ENCODE measurements at regions not wholly inside any gene's neighbourhood (a gene's known extent, or its start where the extent isn't known, plus 50 kb on each side); places are given as distances from the start of the nearest gene placed in this dataset.

DNA sequence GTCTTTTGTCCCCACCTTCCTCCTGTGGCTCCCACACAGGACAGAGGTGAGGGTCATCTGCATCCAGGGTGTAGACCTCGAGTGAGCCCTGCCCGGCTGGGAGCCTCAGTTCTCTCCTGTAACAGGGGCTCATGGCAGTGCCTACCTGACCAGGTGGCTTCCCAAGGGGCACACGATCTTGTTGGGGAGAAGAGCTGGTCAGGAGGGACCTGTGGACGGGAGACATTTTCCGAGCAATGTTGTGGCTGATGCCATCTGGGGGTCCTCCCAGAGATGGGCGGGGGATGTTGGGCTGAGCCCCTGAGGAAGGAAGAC is 51.9 kb downstream of the CEBPB start:
- DNase-seq, result no peak

DNA sequence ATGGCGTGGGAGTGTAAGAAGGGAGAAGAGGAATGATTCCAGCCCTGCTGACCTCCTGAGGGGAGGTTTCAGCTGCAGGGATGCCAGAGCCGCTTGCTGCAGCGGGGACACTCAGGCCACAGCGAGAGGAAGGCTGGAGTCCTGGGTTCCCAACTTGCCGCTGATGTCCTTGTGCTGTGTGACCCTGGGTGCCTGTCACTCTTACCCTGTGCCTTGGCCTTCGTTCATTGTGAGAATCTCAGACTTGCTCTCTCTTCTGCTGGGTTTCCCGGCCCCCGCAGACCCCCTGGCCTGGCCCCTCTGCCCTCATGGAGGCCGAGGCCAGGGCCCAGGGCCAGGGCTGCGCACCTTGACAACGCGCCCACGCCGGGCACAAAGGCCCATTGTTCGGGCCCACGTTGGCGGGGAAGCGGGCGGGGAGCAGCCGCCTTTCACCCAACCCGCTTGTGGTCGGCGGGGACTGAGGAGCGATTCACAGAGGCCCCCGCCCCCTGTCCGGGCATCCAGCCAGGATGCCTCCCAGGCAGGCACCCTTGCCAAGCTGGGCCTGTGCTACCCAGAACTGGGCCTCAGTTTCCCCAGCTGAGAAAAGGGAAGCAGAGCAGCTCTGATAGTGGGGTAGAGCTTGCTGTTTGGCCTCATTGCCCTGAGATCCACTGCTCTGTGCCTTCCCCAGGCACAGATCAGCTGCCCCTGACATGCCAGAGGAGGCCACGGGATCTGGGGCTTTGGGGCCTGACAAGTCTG is 52.4 kb downstream of the CEBPB start:
- DNase-seq, result no peak

DNA sequence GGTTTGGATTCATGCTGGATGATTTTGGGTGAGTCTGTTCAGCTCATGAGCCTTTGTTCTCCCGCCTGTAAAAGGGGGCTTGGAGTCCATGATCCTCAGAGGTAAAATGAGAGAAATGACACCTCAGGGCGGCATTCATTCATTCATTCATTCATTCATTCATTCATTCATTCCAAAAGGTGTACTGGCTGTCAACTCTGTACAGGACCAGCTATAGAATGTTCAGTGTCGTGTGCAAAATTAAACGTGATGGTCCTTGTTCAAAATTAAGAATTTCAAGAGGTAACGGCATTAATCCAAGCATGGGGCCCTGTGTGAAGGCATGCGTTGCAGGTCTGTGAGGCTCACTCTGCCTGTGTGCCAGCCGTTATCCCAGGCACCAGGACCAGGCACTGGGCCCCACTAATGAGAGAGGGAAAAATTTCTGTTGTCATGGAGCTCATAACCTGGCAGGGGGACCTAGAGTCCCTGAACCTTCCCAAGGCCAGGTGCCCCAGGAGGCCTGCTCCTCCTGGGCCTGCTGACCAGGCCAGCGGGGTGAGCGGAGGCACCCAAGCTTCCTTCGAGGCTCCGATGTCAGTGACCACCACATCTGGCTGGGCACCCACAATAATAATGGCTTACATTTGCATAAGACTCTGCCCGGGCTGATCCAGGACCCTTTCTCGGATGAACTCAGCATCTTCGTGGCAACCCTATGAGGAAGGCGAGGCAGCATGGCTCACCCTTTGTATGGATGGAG is 53.2 kb downstream of the CEBPB start:
- DNase-seq, result no peak

DNA sequence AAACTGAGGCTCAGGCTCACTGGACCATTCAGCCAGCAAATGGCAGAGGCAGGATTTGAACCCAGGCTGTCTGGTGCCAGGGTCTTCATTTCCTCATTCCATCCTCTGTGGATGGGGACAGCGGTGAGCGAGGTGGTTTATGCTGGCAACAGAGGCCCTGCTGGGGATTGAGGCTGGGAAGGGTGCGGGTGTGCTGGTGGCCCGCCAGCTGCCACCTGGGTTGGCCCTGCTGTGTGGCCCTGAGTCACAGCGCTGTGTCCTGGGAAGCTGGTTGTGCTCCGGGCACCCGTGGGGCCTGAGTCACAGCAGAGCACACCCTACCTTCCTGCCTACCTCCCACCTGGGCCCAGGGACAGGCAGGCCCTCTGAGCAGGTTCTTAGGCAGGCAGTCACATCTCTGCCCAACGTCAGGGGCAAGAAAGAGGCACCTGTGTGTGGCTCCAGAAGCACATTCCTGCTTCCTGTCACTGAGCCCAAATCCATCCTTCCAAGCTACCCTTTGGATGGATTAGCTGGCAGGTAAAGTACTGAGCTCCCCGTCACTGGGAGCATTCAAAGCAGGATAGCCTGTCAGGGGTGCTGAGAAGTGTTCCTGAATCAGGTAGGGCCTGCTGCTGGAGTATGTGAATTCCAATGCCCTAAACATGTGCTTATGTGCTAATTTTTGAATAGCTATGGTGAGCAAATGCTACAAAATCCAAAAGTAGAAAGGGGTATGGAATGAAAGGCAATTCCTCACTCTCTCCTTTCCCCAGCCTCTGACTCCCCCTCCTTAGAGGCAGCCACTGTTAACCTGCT is 53.9 kb downstream of the CEBPB start:
- DNase-seq, result no peak

DNA sequence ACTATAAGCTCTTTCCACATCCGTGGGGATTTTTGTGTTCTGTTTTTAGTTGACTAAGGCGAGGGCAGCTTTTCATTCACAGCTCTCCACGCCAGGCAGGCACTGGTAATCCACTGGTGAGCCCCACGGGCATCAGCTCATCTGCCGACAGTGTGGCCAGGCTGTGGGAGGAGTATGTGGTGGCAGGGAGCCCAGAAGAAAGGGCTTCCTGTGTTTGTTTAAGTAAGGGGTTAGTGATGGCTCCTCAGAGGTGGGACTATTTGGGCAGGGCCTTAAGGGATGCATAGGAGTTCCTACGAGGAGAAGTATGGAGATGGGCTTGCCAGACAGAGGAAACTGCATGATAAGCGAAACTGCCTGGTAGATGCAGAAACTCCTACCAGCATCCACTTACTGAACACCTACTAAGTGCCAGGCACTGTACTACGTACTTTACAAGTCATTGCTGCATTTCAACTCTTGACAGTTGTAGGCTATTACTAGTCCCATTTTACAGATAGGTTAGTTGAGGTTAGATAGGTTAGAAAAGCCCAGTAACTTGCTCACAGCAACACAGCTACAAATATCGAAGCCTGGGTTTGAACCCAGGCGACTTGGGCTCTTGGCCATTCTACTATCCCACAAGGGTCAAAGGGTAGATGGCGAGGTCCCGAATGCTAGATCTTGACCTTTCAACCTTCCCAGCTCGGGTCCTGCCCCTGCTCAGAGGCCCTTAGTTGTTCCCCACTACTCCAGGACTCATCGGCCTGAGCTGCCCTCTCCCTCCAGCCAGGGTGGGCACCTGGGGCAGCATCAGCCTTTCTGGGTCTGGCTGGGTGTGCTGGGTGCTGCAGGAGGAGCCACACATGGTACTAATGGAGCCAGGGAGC is 55.1 kb downstream of the CEBPB start:
- no peak for DNase-seq

DNA sequence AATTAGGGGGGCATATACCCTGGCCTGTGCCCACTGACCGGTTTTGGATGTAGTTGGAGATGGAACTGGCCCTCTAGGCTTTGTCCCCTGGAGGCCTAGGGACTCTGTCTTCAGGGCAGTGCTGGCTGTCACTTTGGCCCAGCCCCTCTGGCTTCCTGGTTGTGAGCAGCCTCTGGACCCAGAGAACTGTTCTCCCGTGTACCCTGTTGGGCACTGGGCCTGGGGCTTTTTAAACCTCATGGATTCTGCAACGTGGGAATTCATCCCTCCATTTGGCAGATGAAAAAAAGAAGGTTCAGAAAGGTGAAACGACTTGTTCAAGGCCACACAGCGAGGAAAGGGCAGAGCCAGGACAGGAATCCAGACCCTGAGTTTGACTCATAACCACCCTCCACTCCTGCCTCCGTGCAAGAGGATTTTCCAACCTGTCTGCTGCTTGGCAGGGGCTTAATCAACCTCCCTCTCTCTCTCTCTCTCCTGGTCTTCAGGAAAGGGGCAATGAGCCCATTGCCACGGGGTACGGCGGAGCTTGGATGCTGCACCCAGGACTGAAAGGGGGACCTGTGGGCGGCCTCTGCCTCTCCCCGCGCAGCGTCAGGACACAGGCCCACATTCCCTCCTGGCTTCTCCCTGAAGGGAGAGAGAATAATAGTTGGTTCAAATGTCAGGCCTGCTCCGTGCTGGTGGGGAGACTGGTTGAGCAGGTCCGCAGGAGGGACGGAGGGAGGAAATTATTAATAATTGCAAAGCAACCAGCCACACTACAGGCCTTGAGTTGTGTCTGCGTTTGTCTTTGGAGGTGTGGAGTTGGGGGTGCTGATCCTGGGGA is 56.0 kb downstream of the CEBPB start:
- no peak for DNase-seq

DNA sequence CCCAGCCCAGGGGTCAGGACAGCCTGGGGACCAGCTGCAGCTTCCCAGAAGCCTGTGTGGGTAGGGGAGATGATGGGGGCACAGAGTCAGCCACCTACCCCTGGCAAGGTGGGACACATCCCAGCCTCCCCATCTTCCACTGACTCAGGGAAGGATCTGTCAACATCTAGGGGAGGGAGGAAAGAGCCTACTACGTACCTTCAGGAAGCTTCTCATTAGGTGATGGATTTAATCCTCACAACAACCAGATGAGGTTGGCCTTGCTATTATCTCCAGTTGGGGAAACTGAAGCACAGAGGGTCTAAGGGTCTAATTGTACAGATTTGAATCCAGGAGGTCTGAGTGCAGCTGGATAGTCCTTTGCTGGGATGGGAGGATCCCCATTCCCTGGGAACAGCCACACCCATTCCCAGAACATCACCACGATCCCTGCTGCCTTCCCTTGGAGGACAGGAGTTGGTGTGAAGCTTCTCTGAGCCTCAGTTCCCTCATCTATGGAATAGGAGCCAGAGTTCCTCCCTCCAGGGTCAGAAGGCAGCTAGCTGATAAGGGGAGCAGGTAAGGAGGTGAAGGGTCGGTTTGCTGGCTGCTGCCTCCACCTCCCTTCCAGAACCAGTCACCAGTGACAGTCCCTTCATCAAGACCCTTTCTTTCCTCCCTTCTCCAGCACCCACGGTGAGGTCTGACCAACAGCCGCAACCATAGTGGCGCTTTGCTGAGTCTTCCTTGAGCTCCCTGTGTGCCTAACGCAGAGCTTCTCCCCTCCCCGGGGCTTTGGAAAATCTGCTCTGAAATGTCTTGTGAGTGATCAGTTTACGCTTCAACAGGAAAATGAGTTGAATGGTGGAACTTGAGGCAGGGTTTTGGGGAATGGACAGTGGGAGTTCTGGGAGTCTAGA is 56.8 kb downstream of the CEBPB start:
- no peak for DNase-seq

DNA sequence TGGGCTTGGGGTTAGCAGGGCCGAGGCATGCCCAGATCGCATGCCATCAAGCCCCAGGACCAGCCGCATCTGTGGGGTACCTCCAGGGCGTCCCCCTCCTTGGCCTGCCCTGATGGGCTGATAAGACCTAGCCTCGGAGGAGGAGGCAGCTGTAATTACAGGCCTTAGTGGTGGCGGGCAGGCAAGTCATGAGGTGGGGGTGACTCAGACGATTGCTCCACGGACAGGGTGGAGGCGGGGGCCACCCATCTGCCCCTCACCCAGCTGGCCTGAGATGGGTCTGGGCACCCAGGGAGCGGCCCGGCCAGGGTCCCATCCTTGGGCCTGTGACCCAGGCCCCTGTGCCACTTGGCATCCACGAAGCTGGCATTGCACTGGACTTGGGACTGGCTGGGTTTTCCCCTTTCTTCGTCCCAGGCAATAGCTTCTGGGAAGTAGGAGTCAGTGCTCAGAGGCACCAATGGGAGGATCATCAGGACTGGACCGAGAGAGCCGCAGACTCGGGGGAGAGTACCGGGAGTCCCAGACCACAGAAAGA is 57.5 kb downstream of the CEBPB start:
- no peak for DNase-seq

DNA sequence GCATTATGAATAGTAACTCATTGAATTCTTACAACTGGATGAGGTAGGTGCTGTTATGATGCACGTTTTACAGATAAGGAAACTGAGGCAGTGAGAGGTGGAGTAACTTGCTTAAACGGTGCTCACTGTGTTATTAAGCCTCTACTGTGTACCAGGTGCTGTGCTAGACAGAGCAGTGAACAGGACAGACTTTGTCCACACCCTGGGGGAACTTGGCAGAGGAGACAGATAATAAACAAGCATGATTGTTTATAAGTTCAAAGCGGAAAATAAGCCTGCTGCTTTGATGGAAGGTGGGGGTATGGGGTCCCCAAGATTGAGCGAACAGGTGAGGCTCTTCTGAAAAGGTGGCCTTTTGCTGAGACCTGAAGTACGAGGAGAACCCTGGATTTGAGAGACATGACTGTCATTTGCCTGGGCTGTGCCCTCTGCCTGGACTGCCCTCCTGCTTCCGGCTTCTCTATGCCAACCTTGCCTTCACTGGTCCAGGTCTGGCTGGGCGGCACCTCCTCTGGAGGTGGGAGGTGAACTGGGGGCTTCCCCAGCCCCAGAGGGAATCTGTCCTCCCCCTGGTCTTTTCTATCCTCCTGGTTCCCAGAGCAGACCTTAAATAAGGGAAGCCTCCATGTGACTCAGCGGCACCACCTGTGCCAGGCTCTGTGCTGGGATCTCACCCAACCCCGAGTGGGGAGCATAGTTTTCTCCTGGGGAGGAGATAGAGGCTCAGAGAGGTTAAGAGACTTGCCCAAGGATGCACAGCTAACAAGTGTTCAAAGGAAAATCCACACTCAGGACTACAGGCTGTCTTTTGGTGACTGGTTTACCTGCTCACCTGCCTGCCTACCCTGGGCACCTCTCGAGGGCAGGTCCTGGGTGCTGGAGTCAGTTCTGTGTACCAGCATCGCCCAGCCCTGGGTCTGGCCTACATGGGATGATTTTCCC is 59.1 kb downstream of the CEBPB start:
- DNase-seq, result no peak

DNA sequence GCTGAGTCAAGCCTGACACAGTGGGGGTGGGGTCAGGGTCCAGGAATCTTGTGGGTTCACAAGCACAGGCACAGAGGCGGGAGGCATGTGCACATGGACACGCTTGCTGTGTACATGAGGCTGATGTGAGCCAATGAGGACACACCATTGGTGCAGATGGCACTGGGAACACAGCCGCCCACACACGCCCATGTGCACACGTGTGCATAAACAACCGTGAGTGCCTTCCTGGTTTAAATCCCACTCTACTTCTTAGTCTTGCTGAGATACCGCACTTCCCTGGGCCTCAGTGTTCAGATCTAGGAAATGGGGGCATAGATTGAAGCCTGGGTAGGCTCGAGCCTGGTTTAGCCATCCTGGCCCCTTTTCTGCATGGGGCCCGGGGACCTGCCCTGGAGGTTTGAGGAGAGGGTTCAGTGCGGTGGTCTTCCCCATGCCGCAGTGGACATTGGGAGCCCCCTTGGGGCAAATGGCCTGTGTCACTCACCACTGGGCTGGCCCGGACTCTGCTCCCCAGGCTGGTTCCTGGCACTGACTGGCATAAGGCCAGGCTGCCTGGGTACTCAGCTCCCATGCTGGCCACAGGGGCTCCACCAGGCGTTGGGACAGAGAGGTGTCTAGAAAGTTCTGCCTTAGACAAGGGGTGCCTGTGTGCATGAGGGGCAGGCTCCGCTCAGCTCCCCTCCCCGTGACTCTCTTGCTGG is 60.2 kb downstream of the CEBPB start:
- no peak for DNase-seq

DNA sequence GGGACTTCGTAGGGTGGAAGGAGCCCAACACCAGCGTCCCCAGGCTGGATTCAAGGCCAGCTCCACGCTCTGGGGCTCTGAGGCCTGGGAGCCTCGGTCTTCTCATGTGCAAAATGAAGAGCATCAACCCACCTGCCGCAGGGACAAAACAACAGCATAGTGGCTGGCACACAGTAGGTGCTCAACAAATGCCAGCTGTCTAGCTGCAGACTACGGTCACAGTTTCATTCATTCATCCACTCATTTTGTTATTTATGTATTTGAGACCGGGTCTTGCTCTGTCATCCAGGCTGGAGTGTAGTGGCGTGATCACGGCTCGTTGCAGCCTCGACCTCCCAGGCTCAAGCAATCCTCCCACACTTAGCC is 60.7 kb downstream of the CEBPB start:
- DNase-seq, result no peak

DNA sequence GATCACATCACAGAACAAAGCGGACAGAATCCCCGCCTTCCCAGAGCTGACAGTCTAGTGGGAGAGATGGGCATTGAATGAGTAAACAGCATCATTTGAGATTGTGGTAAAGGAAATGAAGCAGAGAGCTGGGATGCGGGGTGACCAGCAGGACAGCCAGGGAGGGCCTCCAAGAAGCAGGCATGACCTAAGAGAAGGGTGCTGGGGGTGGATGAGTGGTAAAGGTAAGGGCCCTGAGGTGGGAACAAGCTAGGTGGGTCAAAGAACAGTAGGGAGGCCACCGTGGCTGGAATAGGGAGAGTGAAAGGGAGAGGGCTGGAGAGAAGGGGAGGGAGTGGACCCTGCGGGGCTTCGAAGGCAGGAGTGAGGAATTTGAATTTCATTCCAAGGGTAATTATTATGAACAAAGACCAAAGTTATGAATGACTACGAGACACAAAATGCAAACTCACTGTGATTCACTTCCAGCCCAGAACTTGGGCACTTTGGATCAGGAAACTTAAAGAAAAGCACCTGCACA is 61.4 kb downstream of the CEBPB start:
- no peak for DNase-seq

DNA sequence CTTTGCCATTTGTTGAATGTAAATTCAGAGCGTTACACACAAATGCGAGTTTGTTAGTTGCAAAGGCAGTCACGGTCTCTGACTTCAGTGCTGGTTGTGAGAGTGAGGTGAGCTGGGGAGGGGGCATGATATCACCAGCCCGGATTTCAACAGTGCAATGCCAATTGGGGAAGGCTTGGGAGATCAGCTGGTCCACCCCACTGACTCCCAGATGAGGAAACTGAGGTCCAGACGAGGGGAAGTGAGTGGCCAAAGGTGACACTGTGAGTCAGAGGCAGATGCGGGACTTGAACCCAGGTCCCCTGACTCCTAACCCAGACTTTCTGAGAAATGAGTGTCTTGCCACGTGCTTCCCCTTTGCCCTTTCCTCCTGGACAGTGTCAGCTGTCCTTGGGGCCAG is 62.1 kb downstream of the CEBPB start:
- no peak for DNase-seq

DNA sequence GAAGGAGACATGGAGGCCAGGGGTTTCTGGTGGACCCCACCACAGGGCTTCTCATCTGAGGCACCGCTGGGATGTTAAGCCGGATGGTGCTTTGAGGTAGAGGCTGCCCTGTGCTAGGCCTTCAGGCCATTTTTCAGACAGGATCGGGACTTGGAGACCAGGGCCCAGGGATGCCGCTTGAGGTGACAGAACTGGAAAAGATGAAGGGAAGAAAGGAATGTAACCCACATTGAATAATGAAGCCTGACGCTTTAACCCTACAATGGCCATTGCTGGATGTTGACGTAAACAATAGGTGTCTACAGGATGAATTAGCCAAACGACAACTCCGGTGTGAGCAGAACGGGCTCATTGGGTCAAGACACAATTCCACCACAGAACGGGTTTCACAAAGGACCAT is 62.5 kb downstream of the CEBPB start:
- no peak for DNase-seq

DNA sequence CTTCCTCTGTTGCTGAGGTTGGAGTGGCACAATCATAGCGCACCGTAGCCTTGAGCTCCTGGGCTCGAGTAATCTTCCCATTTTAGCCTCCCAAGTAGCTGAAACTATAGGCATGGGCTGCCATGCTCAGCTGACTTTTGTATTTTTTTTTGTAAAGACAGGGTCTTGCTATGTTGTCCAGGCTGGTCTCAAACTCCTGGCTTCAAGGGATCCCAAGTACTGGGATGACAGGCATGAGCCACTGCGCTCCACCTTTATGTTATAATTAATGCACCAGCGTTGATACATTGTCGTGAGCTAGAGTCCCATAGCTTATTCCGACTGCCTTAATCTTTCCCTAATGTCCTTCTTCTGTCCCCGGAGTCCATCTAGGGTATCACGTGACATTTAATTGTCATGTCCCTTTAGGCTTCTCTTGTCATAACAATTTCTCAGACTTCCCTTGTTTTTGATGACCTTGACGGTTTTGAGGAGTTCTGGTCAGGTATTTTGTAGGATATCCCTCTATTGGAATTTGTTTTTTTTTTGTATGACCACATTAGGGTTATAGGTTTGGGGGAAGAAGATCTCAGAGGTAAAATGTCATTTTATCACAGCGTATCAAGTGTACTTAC is 63.9 kb downstream of the CEBPB start:
- DNase-seq, result no peak

DNA sequence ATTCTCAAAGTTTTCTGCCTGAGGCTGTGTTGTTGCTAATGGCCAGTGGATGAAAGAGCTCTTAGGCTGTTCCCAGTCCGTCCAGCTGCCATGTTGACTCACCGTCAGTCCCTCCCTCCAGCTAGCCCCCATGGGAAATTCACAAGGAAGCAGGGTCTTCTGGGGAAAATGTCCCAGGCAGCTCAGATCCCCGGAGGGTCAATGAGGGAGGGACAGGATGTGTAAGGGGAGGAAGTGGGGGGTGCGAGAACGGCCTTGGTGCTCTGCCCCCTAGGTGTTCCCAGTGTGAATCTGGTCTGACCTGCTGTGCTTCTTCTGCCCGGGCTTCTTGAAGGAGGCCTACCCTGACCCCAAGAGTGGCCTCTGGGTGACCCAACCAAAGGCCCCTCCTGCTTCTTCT is 65.9 kb downstream of the CEBPB start:
- DNase-seq, result no peak

DNA sequence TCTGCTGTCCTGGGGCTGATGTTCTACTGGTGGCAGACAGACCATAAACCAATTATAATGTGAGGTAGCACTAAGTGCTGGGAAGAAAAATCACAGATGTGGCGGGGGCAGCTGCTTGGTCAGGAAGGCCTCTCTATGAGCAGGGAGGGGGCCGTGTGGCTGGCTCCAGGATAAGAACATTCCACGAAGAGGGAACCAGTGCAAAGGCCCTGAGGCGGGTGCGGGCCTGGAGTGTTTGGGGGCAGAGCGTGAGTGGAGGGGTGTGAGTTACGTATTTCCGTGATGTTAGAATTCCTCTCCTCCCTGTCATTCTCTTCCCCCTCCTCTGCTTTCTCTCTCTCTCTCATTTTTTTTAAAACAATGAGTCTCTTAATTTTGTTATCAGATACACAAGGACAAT is 67.2 kb downstream of the CEBPB start:
- DNase-seq, result no peak

DNA sequence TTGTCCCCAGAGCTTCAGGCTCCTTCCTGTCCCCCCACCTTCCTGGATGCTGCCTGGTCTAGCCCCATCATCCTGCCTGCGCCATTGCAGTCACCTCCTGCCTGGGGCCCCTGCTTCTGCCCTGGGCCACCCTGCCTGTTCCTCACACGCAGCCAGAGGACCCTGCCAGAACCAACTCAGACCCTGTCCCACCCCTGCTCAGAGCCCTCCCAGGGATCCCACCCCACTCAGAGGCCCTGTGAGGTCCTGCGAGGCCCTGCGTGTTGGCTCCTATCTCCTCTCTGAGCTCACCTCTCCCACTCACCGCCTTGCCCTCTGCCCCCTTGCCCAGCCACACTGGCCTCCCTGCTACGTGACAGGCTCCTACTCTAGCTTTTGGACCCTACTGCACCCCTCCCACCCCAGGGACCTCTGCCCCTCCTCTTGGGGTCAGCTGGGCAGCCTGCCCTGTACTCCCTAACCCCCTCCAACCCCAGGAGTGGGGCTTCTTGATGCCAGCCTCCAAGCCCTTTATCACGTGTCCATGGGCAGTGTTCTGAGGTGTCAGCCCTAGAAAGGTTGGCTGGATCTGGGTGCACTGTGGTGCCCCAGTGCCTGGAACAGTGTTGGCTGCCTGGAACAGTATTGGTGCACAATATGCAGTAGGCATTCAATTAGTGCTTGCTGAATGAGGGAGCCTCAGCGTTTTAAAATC is 68.3 kb downstream of the CEBPB start:
- no peak for DNase-seq

All from cortex of kidney (tissue), 1 donor.